ENCODE measurements at regions not wholly inside any gene's neighbourhood (a gene's known extent, or its start where the extent isn't known, plus 50 kb on each side); places are given as distances from the start of the nearest gene placed in this dataset.

GRCh38 chr4:96326846-96327245 lies 487.0 kb downstream of the PDHA2 start:
- H3K4me3 ChIP-seq = no peak overlapping the region
- TF ChIP-seq POLR2A (IDR thresholded peaks at IDR 0.05) (no peak), POLR2AphosphoS5 (IDR thresholded peaks at IDR 0.05) (no peak), EP300 (IDR thresholded peaks at IDR 0.05) (no peak)
- TF ChIP-seq, protein P1, sequence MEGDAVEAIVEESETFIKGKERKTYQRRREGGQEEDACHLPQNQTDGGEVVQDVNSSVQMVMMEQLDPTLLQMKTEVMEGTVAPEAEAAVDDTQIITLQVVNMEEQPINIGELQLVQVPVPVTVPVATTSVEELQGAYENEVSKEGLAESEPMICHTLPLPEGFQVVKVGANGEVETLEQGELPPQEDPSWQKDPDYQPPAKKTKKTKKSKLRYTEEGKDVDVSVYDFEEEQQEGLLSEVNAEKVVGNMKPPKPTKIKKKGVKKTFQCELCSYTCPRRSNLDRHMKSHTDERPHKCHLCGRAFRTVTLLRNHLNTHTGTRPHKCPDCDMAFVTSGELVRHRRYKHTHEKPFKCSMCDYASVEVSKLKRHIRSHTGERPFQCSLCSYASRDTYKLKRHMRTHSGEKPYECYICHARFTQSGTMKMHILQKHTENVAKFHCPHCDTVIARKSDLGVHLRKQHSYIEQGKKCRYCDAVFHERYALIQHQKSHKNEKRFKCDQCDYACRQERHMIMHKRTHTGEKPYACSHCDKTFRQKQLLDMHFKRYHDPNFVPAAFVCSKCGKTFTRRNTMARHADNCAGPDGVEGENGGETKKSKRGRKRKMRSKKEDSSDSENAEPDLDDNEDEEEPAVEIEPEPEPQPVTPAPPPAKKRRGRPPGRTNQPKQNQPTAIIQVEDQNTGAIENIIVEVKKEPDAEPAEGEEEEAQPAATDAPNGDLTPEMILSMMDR (IDR thresholded peaks at IDR 0.05) = no peak
- H3K36me3 ChIP-seq = no peaks in the 10 kb centered on the region
- no peaks in the 10 kb centered on the region for H3K4me1 ChIP-seq
- no peak for DNase-seq (ENCODE audit: low spot score in 2 of 2)
- H3K27me3 ChIP-seq = no peaks in the 10 kb centered on the region
- 74% methylated on average over 1 of the region's 1 CpG for WGBS
- no peaks in the 10 kb centered on the region for H3K9me3 ChIP-seq
- H3K27ac ChIP-seq = no peak overlapping the region

GRCh38 chr4:96342196-96342595 lies 502.3 kb downstream of the PDHA2 start:
- no peak for DNase-seq (ENCODE audit: low spot score in 2 of 2)
- H3K9me3 ChIP-seq = peaks cover 4% of the 10 kb centered on the region
- H3K36me3 ChIP-seq = no peaks in the 10 kb centered on the region
- H3K27ac ChIP-seq = no peak overlapping the region
- H3K27me3 ChIP-seq = no peaks in the 10 kb centered on the region
- WGBS = 68% methylated on average over 1 of the region's 1 CpG
- H3K4me3 ChIP-seq = no peak overlapping the region
- TF ChIP-seq EP300 (IDR thresholded peaks at IDR 0.05) = no peak
- TF ChIP-seq POLR2AphosphoS5 (IDR thresholded peaks at IDR 0.05) = no peak
- TF ChIP-seq POLR2A (IDR thresholded peaks at IDR 0.05) = no peak
- TF ChIP-seq, protein P1 (IDR thresholded peaks at IDR 0.05) = no peak
- H3K4me1 ChIP-seq = no peaks in the 10 kb centered on the region

GRCh38 chr4:96342790-96343455 lies 503.0 kb downstream of the PDHA2 start:
- Histone ChIP-seq H3K27ac (no peak overlapping the region), H3K36me3 (no peaks in the 10 kb centered on the region), H3K4me3 (no peak overlapping the region), H3K9me3 (peaks cover 4% of the 10 kb centered on the region), H3K4me1 (no peaks in the 10 kb centered on the region), H3K27me3 (no peaks in the 10 kb centered on the region)
- DNase-seq (ENCODE audit: low spot score in 2 of 2) = no peak
- TF ChIP-seq POLR2A (IDR thresholded peaks at IDR 0.05) (no peak), EP300 (IDR thresholded peaks at IDR 0.05) (no peak), POLR2AphosphoS5 (IDR thresholded peaks at IDR 0.05) (no peak)
- TF ChIP-seq, protein P1 (IDR thresholded peaks at IDR 0.05) = no peak
- WGBS = 70% methylated on average over 2 of the region's 2 CpGs

DNA sequence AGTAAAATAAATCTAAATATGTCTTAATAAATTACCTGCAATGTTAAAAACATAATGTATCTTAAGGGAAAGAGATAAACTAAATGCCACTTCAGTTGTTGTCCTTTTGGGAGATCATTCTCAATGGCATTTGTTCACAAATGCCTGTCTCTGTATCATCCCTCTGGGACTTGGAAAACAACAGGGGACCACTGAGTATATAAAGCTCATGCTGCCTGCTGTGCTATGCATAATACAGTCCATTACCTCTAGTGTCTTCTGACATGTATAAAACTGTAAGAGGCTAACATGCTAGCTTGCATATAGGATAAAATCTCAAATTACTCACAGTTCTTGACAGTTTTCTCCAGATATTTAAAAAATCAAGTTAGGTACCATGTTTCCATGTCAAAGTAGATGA lies 503.9 kb downstream of the PDHA2 start:
- Histone ChIP-seq H3K36me3 (no peaks in the 10 kb centered on the region), H3K4me3 (no peak overlapping the region), H3K9me3 (peaks cover 4% of the 10 kb centered on the region), H3K4me1 (no peaks in the 10 kb centered on the region), H3K27ac (no peak overlapping the region), H3K27me3 (no peaks in the 10 kb centered on the region)
- TF ChIP-seq EP300 (IDR thresholded peaks at IDR 0.05) (no peak), POLR2AphosphoS5 (IDR thresholded peaks at IDR 0.05) (no peak), POLR2A (IDR thresholded peaks at IDR 0.05) (no peak)
- TF ChIP-seq, protein P1 (IDR thresholded peaks at IDR 0.05) = no peak
- DNase-seq (ENCODE audit: low spot score in 2 of 2) = no peak

- H3K4me1 ChIP-seq = no peaks in the 10 kb centered on the region
- no peak overlapping the region for H3K4me3 ChIP-seq
- DNase-seq (ENCODE audit: low spot score in 2 of 2) = no peak
- no peaks in the 10 kb centered on the region for H3K27me3 ChIP-seq
- no peak for TF ChIP-seq POLR2A (IDR thresholded peaks at IDR 0.05)
- TF ChIP-seq, protein P1 (IDR thresholded peaks at IDR 0.05) = no peak
- TF ChIP-seq EP300 (IDR thresholded peaks at IDR 0.05) = no peak
- H3K9me3 ChIP-seq = no peaks in the 10 kb centered on the region
- H3K36me3 ChIP-seq = no peaks in the 10 kb centered on the region
- WGBS = 75% methylated on average over 2 of the region's 2 CpGs
- no peak overlapping the region for H3K27ac ChIP-seq
These were observed 507.7 kb downstream of the PDHA2 start for GRCh38 chr4:96347582-96347981.

Measured in suprapubic skin (tissue), 4 donors.